ENCODE measurements at regions not wholly inside any gene's neighbourhood (a gene's known extent, or its start where the extent isn't known, plus 50 kb on each side); places are given as distances from the start of the nearest gene placed in this dataset.

GRCh38 chr7:49228426-49229098 lies 304.2 kb downstream of the CDC14C start:
- H3K9me3 ChIP-seq (ENCODE audit: low read length), result no peaks in the 10 kb centered on the region
- H3K27ac ChIP-seq (ENCODE audit: low read depth, low read length, poor library complexity, severe bottlenecking), result no peak overlapping the region
- no peak overlapping the region for H3K4me3 ChIP-seq (ENCODE audit: low read depth, low read length, poor library complexity, severe bottlenecking)
- no peak overlapping the region for H3K9ac ChIP-seq (ENCODE audit: low read length)
- 0 out of 2 replicates have a peak overlapping the region, but pooled peaks have one; percentile 27 for H3K4me2 ChIP-seq (ENCODE audit: low read length)
- no peaks in the 10 kb centered on the region for H3K79me2 ChIP-seq (ENCODE audit: insufficient read depth, low read length)
- H2AFZ ChIP-seq (ENCODE audit: low read length), result no peak overlapping the region
- H3F3A ChIP-seq (ENCODE audit: insufficient read depth, low read length), result no peaks in the 10 kb centered on the region
- peaks cover 6% of the 10 kb centered on the region for H3K4me1 ChIP-seq (ENCODE audit: insufficient read depth, low read length, severe bottlenecking)
- no peaks in the 10 kb centered on the region for H3K27me3 ChIP-seq (ENCODE audit: insufficient read depth, low read length)
- no peaks in the 10 kb centered on the region for H3K36me3 ChIP-seq (ENCODE audit: insufficient read depth, low read length)
- no peaks in the 10 kb centered on the region for H4K20me1 ChIP-seq (ENCODE audit: insufficient read depth, low read length)
- no peaks in the 10 kb centered on the region for H3K9me2 ChIP-seq (ENCODE audit: low read depth, low read length)
- TF ChIP-seq EZH2 (IDR thresholded peaks at IDR 0.05; ENCODE audit: borderline replicate concordance, low read length), result no peak
- TF ChIP-seq, protein P1, sequence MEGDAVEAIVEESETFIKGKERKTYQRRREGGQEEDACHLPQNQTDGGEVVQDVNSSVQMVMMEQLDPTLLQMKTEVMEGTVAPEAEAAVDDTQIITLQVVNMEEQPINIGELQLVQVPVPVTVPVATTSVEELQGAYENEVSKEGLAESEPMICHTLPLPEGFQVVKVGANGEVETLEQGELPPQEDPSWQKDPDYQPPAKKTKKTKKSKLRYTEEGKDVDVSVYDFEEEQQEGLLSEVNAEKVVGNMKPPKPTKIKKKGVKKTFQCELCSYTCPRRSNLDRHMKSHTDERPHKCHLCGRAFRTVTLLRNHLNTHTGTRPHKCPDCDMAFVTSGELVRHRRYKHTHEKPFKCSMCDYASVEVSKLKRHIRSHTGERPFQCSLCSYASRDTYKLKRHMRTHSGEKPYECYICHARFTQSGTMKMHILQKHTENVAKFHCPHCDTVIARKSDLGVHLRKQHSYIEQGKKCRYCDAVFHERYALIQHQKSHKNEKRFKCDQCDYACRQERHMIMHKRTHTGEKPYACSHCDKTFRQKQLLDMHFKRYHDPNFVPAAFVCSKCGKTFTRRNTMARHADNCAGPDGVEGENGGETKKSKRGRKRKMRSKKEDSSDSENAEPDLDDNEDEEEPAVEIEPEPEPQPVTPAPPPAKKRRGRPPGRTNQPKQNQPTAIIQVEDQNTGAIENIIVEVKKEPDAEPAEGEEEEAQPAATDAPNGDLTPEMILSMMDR (IDR thresholded peaks at IDR 0.05; ENCODE audit: low read length), result no peak

- no peak overlapping the region for H3K9ac ChIP-seq (ENCODE audit: low read length)
- no peaks in the 10 kb centered on the region for H3K9me2 ChIP-seq (ENCODE audit: low read depth, low read length)
- no peaks in the 10 kb centered on the region for H3K9me3 ChIP-seq (ENCODE audit: low read length)
- no peaks in the 10 kb centered on the region for H4K20me1 ChIP-seq (ENCODE audit: insufficient read depth, low read length)
- H3K4me1 ChIP-seq (ENCODE audit: insufficient read depth, low read length, severe bottlenecking), result peaks cover 6% of the 10 kb centered on the region
- TF ChIP-seq, protein P1 (IDR thresholded peaks at IDR 0.05; ENCODE audit: low read length), result no peak
- no peak for TF ChIP-seq EZH2 (IDR thresholded peaks at IDR 0.05; ENCODE audit: borderline replicate concordance, low read length)
- no peaks in the 10 kb centered on the region for H3K27me3 ChIP-seq (ENCODE audit: insufficient read depth, low read length)
- H3F3A ChIP-seq (ENCODE audit: insufficient read depth, low read length), result no peaks in the 10 kb centered on the region
- H3K36me3 ChIP-seq (ENCODE audit: insufficient read depth, low read length), result no peaks in the 10 kb centered on the region
- H3K4me2 ChIP-seq (ENCODE audit: low read length), result peak overlapping the region; percentile 27; the same call in 1 of the 2 replicates
- H3K4me3 ChIP-seq (ENCODE audit: low read depth, low read length, poor library complexity, severe bottlenecking), result no peak overlapping the region
- no peak overlapping the region for H2AFZ ChIP-seq (ENCODE audit: low read length)
- no peak overlapping the region for H3K27ac ChIP-seq (ENCODE audit: low read depth, low read length, poor library complexity, severe bottlenecking)
- no peaks in the 10 kb centered on the region for H3K79me2 ChIP-seq (ENCODE audit: insufficient read depth, low read length)
Measured at GRCh38 chr7:49229246-49229645, 304.9 kb downstream of the CDC14C start.

GRCh38 chr7:49243521-49243920 lies 319.2 kb downstream of the CDC14C start:
- no peak for TF ChIP-seq EZH2 (IDR thresholded peaks at IDR 0.05; ENCODE audit: borderline replicate concordance, low read length)
- TF ChIP-seq, protein P1 (IDR thresholded peaks at IDR 0.05; ENCODE audit: low read length), result peak; percentile 51
- Histone ChIP-seq H3K27me3 (ENCODE audit: insufficient read depth, low read length) (no peaks in the 10 kb centered on the region), H3K27ac (ENCODE audit: low read depth, low read length, poor library complexity, severe bottlenecking) (no peak overlapping the region), H3K4me3 (ENCODE audit: low read depth, low read length, poor library complexity, severe bottlenecking) (no peak overlapping the region), H3K36me3 (ENCODE audit: insufficient read depth, low read length) (no peaks in the 10 kb centered on the region), H3K4me1 (ENCODE audit: insufficient read depth, low read length, severe bottlenecking) (peaks cover 26% of the 10 kb centered on the region), H3F3A (ENCODE audit: insufficient read depth, low read length) (no peaks in the 10 kb centered on the region), H4K20me1 (ENCODE audit: insufficient read depth, low read length) (no peaks in the 10 kb centered on the region), H3K9ac (ENCODE audit: low read length) (no peak overlapping the region), H3K9me3 (ENCODE audit: low read length) (no peaks in the 10 kb centered on the region), H3K79me2 (ENCODE audit: insufficient read depth, low read length) (no peaks in the 10 kb centered on the region), H2AFZ (ENCODE audit: low read length) (no peak overlapping the region), H3K9me2 (ENCODE audit: low read depth, low read length) (no peaks in the 10 kb centered on the region), H3K4me2 (ENCODE audit: low read length) (no peak overlapping the region)

Data from OCI-LY1 (cell line).